ENCODE measurements at regions not wholly inside any gene's neighbourhood (a gene's known extent, or its start where the extent isn't known, plus 50 kb on each side); places are given as distances from the start of the nearest gene placed in this dataset.

DNA sequence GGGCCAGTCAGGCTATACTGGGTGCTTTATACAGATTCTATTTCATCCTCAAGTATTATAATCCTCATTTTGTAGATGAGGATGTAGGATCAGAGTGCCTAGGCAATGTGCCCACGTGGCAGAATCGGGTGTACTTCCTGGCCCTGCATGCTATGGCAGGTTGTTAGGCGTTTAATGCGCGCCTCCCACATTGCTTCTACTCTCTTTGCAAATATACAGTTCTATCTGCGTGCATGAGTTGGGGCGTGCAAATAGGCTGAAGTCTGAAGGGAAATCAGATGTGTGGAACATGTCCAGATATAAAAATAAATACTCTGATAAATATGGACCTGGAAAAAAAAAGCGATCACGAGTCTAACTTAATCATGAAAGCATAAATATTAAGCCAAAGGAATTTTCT, 194.7 kb upstream of the FMN2 start:
- TF ChIP-seq, protein P1, sequence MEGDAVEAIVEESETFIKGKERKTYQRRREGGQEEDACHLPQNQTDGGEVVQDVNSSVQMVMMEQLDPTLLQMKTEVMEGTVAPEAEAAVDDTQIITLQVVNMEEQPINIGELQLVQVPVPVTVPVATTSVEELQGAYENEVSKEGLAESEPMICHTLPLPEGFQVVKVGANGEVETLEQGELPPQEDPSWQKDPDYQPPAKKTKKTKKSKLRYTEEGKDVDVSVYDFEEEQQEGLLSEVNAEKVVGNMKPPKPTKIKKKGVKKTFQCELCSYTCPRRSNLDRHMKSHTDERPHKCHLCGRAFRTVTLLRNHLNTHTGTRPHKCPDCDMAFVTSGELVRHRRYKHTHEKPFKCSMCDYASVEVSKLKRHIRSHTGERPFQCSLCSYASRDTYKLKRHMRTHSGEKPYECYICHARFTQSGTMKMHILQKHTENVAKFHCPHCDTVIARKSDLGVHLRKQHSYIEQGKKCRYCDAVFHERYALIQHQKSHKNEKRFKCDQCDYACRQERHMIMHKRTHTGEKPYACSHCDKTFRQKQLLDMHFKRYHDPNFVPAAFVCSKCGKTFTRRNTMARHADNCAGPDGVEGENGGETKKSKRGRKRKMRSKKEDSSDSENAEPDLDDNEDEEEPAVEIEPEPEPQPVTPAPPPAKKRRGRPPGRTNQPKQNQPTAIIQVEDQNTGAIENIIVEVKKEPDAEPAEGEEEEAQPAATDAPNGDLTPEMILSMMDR (conservative IDR thresholded peaks at IDR 0.05 in 1 of 2, IDR thresholded peaks at IDR 0.05 in 1 of 2; ENCODE audit: low read depth in 1 of 2, low read length in 2 of 2): no peak
- no peak for TF ChIP-seq EZH2 (IDR thresholded peaks at IDR 0.05; ENCODE audit: low read length, missing control alignments)
